Kidney epithelial cell (primary cell): ENCODE measurements at regions not wholly inside any gene's neighbourhood (a gene's known extent, or its start where the extent isn't known, plus 50 kb on each side); places are given as distances from the start of the nearest gene placed in this dataset.
A peak's percentile ranks its signal among the peaks of the same experiment; 100 is the strongest.

Experiments used
- DNase-seq: peaks from one replicate; pipeline ENCODE4 v3.0.0-alpha.2; 2010; ENCODE audit warnings: low read depth
- H3K27me3 ChIP-seq: 2 replicates; pipeline ENCODE4 v1.6.0; 2011; ENCODE audit warnings: low read length; ENCODE audit not compliant: control insufficient read depth, insufficient read depth
- H3K36me3 ChIP-seq: 2 replicates; pipeline ENCODE4 v1.5.1; 2011; ENCODE audit warnings: low read length; ENCODE audit not compliant: control insufficient read depth, insufficient read depth
- H3K4me3 ChIP-seq: 2 replicates; pipeline ENCODE4 v1.5.1; 2011; ENCODE audit warnings: low read depth, mild to moderate bottlenecking, control low read depth, low read length
- CTCF ChIP-seq: IDR thresholded peaks from 2 replicates; pipeline ENCODE4 v1.5.1; 2011; ENCODE audit warnings: mild to moderate bottlenecking, moderate library complexity, low read length, control low read depth, inconsistent platforms; ENCODE audit not compliant: insufficient read depth, poor library complexity, severe bottlenecking

GRCh38 chr14:99330316-99331240 lies 58.6 kb upstream of the BCL11B start:
- TF ChIP-seq CTCF = no peak
- H3K4me3 ChIP-seq = no peak overlapping the region
- H3K36me3 ChIP-seq = no peaks in the 10 kb centered on the region
- H3K27me3 ChIP-seq = peaks cover 15% of the 10 kb centered on the region
- DNase-seq = no peak

GRCh38 chr14:99329711-99330315 lies 57.8 kb upstream of the BCL11B start:
- Histone ChIP-seq H3K27me3 (peaks cover 15% of the 10 kb centered on the region), H3K4me3 (no peak overlapping the region), H3K36me3 (no peaks in the 10 kb centered on the region)
- TF ChIP-seq CTCF = no peak
- no peak for DNase-seq

- no peak for DNase-seq
- Histone ChIP-seq H3K36me3 (no peaks in the 10 kb centered on the region), H3K4me3 (no peak overlapping the region), H3K27me3 (peaks cover 15% of the 10 kb centered on the region)
- no peak for TF ChIP-seq CTCF
Observed at GRCh38 chr14:99327458-99328250, 55.7 kb upstream of the BCL11B start.

- no peak overlapping the region for H3K4me3 ChIP-seq
- TF ChIP-seq CTCF = peak; percentile 11
- no peak for DNase-seq
- H3K27me3 ChIP-seq = peaks cover 15% of the 10 kb centered on the region
- H3K36me3 ChIP-seq = no peaks in the 10 kb centered on the region
Observed at GRCh38 chr14:99327050-99327449, 55.1 kb upstream of the BCL11B start.

GRCh38 chr14:99326041-99326710 lies 54.2 kb upstream of the BCL11B start:
- no peak for DNase-seq
- H3K27me3 ChIP-seq = peaks cover 15% of the 10 kb centered on the region
- TF ChIP-seq CTCF = no peak

More at GRCh38 chr14:99326041-99326710, 54.2 kb upstream of the BCL11B start:
- Histone ChIP-seq H3K4me3 (no peak overlapping the region), H3K36me3 (no peaks in the 10 kb centered on the region)
